ENCODE measurements at regions not wholly inside any gene's neighbourhood (a gene's known extent, or its start where the extent isn't known, plus 50 kb on each side); places are given as distances from the start of the nearest gene placed in this dataset.

GRCh38 chr3:163058031-163058854 is 1561.6 kb downstream of the OTOL1 start:
- FAIRE-seq: no peak
- ChIA-PET CTCF (interaction anchor here (0.5 to 4.2 kb wide), 7 partner anchors 12 to 893 kb away, joined by 3 to 22 read pairs (median 3); no protein-coding TSS in a partner anchor), POLR2A (no interaction called here)
- WGBS (ENCODE audit: missing lambda C conversion rate): 68% methylated on average over 11 of the region's 11 CpGs
- no peak overlapping the region for H3K27ac ChIP-seq
- H3K4me3 ChIP-seq: no peak overlapping the region
- H3K9me3 ChIP-seq: no peaks in the 10 kb centered on the region
- H3K4me2 ChIP-seq: no peak overlapping the region
- H3K4me1 ChIP-seq: no peaks in the 10 kb centered on the region
- no peak for TF ChIP-seq RARB (CRISPR knock-in tag; IDR thresholded peaks at IDR 0.05)
- no peak for TF ChIP-seq ATOH8 (CRISPR knock-in tag; IDR thresholded peaks at IDR 0.05; ENCODE audit: low read depth)
- no peak for TF ChIP-seq ZSCAN20 (CRISPR knock-in tag; IDR thresholded peaks at IDR 0.05)
- no peak for TF ChIP-seq CHD2 (IDR thresholded peaks at IDR 0.05; ENCODE audit: low read length, partially characterized antibody)
- TF ChIP-seq RAD21 (conservative IDR thresholded peaks at IDR 0.05 in 1 of 2, IDR thresholded peaks at IDR 0.05 in 1 of 2): no peak
- TF ChIP-seq TFCP2L1 (CRISPR knock-in tag; IDR thresholded peaks at IDR 0.05): no peak
- no peak for TF ChIP-seq POLR2A (IDR thresholded peaks at IDR 0.05; ENCODE audit: low read length)
- TF ChIP-seq ZC3H11A (IDR thresholded peaks at IDR 0.05): no peak
- no peak for DNase-seq (ENCODE audit: low read depth in 1 of 2, low spot score in 1 of 2)
- ATAC-seq: no peak

GRCh38 chr3:163071713-163072112 is 1575.1 kb downstream of the OTOL1 start:
- FAIRE-seq: no peak
- CTCF ChIA-PET: interaction anchor here (0.6 kb wide), 1 partner anchor 15 kb away, joined by 3 read pairs; no protein-coding TSS in a partner anchor
- Histone ChIP-seq H3K4me1 (no peaks in the 10 kb centered on the region), H3K27ac (no peak overlapping the region), H3K9me3 (0 out of 3 replicates have a peak, but pooled peaks cover 7% of the 10 kb centered on the region), H3K4me3 (no peak overlapping the region), H3K4me2 (no peak overlapping the region)
- TF ChIP-seq TFCP2L1 (CRISPR knock-in tag; IDR thresholded peaks at IDR 0.05): no peak
- TF ChIP-seq RFX5 (IDR thresholded peaks at IDR 0.05): no peak
- TF ChIP-seq EHF (CRISPR knock-in tag; IDR thresholded peaks at IDR 0.05): no peak
- no peak for TF ChIP-seq HEYL (CRISPR knock-in tag; IDR thresholded peaks at IDR 0.05)
- TF ChIP-seq ZFP36 (IDR thresholded peaks at IDR 0.05; ENCODE audit: borderline replicate concordance, partially characterized antibody): no peak
- TF ChIP-seq ZC3H11A (IDR thresholded peaks at IDR 0.05): no peak
- no peak for TF ChIP-seq HDAC2 (IDR thresholded peaks at IDR 0.05)
- no peak for TF ChIP-seq BHLHE40 (IDR thresholded peaks at IDR 0.05; ENCODE audit: low read depth, low read length)
- no peak for TF ChIP-seq CEBPB (IDR thresholded peaks at IDR 0.05)
- TF ChIP-seq NPAS2 (CRISPR knock-in tag; IDR thresholded peaks at IDR 0.05; ENCODE audit: borderline replicate concordance): no peak
- TF ChIP-seq HOXB5 (CRISPR knock-in tag; IDR thresholded peaks at IDR 0.05): no peak
- TF ChIP-seq FOXS1 (CRISPR knock-in tag; IDR thresholded peaks at IDR 0.05): no peak
- TF ChIP-seq TP53 (CRISPR knock-in tag; IDR thresholded peaks at IDR 0.05): no peak
- TF ChIP-seq RNF2 (IDR thresholded peaks at IDR 0.05; ENCODE audit: borderline replicate concordance, low read depth): no peak
- TF ChIP-seq RARB (CRISPR knock-in tag; IDR thresholded peaks at IDR 0.05): no peak
- TF ChIP-seq REST (IDR thresholded peaks at IDR 0.05): no peak
- no peak for TF ChIP-seq HOXA7 (CRISPR knock-in tag; IDR thresholded peaks at IDR 0.05)
- no peak for TF ChIP-seq SREBF2 (IDR thresholded peaks at IDR 0.05)
- no peak for TF ChIP-seq MYC (IDR thresholded peaks at IDR 0.05; ENCODE audit: borderline replicate concordance, low read length)
- no peak for TF ChIP-seq POLR2AphosphoS2 (conservative IDR thresholded peaks at IDR 0.05; ENCODE audit: low read length)
- POLR2A ChIA-PET: no interaction called here
- DNase-seq (ENCODE audit: low read depth in 1 of 2, low spot score in 1 of 2): no peak
- ATAC-seq: no peak
- WGBS (ENCODE audit: missing lambda C conversion rate): 37% methylated on average over 2 of the region's 2 CpGs

Small RNA genes lying in the stretch of these regions (small RNA-seq; reads per million reads assigned to genes)
- 0 reads per million in 6 experiments for gene AC128716.1

Data from A549 (cell line).